Astrocyte of the spinal cord (primary cell): ENCODE measurements at regions not wholly inside any gene's neighbourhood (a gene's known extent, or its start where the extent isn't known, plus 50 kb on each side); places are given as distances from the start of the nearest gene placed in this dataset.

ENCODE experiments used
- DNase-seq: peaks from one replicate; pipeline ENCODE4 v3.0.0; 2011; ENCODE audit warnings: low read depth, low spot score
- H3K4me3 ChIP-seq: 2 replicates; pipeline ENCODE4 v1.5.1; 2011; ENCODE audit warnings: low read depth, mild to moderate bottlenecking, low read length, moderate library complexity
- in situ Hi-C: cut with HindIII; loops from 2 replicates; pipeline ENCODE4 v1.10.0; 2017; ENCODE audit warnings: low sequenced_read_pairs
- TF ChIP-seq, protein P1 (sequence below): IDR thresholded peaks from 2 replicates; pipeline ENCODE4 v1.5.1; 2012; ENCODE audit warnings: low read depth, mild to moderate bottlenecking, low read length, inconsistent platforms

DNA sequence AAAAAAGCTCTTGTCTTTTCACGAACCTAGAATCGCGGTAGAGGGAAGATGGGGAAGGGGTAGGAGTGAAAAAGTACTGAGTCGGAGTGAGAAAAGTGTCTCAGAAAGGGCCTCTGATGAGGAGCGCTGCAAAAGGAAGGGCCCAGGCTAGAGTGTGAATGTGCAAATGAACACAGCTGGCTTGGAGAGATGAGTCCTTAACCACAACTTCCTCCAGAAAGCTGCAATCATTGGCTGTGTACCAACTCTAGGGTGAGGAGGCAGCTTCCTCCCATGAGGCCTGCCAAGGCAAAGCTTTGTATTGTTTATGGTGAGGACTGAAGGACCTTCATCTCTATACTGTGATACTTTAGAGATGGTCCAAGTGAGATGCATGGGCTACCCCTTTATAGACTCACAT lies 566.9 kb upstream of the ANO5 start:
- DNase-seq, result no peak
- no peak overlapping the region for H3K4me3 ChIP-seq
- in situ Hi-C loops, result no loop called here
- TF ChIP-seq, protein P1, sequence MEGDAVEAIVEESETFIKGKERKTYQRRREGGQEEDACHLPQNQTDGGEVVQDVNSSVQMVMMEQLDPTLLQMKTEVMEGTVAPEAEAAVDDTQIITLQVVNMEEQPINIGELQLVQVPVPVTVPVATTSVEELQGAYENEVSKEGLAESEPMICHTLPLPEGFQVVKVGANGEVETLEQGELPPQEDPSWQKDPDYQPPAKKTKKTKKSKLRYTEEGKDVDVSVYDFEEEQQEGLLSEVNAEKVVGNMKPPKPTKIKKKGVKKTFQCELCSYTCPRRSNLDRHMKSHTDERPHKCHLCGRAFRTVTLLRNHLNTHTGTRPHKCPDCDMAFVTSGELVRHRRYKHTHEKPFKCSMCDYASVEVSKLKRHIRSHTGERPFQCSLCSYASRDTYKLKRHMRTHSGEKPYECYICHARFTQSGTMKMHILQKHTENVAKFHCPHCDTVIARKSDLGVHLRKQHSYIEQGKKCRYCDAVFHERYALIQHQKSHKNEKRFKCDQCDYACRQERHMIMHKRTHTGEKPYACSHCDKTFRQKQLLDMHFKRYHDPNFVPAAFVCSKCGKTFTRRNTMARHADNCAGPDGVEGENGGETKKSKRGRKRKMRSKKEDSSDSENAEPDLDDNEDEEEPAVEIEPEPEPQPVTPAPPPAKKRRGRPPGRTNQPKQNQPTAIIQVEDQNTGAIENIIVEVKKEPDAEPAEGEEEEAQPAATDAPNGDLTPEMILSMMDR, result no peak

DNA sequence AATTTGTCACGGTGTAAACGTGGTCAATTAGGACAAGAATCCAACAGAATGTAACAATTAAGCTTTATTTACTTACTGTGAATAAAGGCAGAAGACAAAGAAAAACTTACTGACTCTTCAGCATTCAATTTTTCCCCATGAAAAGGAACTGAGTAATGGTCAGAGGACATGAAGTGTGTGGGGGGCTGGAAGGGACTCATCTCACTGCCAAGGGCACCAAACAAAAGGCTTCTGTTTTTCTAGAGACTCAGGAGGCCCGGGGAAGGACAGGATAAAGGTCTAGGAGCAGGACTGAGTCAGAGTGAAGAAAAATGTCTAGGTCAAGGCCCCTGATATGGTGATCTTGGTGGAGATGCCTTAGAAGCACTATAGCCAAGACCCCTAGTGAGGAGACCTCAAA lies 564.2 kb upstream of the ANO5 start:
- H3K4me3 ChIP-seq, result no peak overlapping the region
- in situ Hi-C loops, result no loop called here
- TF ChIP-seq, protein P1, result no peak
- DNase-seq, result no peak

DNA sequence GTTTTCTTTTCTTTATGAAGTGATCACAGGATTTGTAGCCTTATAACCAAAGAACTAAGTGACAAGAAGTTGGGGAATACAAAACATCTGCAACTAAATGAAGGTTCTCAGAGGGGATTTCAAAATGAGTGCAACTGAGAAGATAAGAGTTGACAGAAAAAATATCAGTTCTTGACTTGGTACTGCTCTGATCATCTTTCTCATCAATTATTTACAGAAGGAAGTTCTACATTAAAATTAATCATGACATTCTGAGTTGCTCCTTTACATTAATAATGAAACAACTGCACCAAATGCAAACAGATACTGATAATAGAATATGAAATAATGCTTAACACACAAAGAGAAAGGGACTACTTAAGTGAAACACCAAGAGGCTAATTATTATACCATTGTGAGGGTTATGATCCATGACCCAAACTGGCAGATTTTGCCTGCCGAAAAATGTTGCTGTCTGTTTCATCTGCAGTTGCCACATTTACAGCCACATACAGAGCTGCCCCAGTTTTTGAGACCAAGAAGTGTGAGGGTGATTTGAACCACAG lies 561.9 kb upstream of the ANO5 start:
- H3K4me3 ChIP-seq, result no peak overlapping the region
- in situ Hi-C loops, result no loop called here
- TF ChIP-seq, protein P1, result no peak
- no peak for DNase-seq

DNA sequence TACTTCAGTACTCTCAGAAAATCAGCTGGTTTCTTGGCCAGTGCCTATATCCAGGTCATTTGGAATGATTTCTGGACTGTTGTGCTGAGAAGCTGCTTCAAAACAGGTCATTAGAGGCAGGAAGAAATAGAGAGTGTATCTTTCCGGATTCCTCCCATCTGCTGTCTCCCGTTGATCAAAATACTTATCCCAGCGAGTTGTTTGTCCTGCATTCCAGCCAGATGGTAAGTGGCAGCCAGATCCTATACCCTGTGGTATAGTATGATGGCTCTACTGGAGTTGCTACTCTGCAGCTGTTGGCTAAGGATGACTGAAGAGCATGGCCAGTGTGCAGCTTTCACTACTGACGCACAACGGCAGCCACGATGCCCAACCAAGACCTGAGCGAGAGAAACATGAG lies 560.9 kb upstream of the ANO5 start:
- TF ChIP-seq, protein P1, result no peak
- in situ Hi-C loops, result no loop called here
- H3K4me3 ChIP-seq, result no peak overlapping the region
- DNase-seq, result no peak

DNA sequence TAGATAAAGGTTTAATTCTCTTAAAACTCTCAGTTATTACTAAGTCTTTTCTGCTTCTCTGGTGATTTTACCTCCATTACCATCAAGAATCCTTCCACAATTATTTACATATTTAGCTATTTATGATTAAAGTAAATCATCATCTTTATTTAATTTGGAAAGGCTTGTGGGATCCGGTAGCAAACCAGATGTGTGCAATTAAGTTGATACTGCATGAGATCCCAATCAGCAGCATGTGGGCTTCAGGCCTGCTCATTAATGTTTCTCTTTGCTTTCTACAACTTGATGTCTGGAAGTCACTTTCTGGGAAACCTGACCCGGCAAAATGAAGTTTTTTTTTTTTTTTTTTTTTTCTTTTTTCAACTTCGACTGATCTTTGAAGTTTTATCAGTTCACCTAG lies 558.4 kb upstream of the ANO5 start:
- DNase-seq, result no peak
- in situ Hi-C loops, result no loop called here
- TF ChIP-seq, protein P1, result no peak
- no peak overlapping the region for H3K4me3 ChIP-seq

DNA sequence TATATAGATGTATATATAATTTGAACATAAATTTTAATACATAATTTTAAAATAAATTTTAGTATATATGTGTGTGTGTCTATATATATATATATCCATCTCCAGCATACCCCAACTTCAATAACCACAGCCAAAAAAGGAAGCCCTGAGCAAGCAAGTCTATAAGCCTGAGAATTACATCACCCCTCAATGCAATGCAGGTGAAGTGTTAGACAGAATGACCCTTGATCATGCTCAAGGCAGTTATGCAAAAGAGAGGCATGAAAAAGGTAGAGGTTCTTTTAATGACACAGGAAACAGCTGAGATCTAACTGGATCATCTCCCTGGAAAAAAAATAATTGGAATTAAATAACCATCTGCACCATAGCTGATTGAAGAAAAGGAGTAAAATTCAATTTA lies 557.9 kb upstream of the ANO5 start:
- no peak overlapping the region for H3K4me3 ChIP-seq
- TF ChIP-seq, protein P1, result no peak
- in situ Hi-C loops, result no loop called here
- DNase-seq, result no peak
